Naive thymus-derived CD4-positive, alpha-beta T cell (primary cell): ENCODE measurements at regions not wholly inside any gene's neighbourhood (a gene's known extent, or its start where the extent isn't known, plus 50 kb on each side); places are given as distances from the start of the nearest gene placed in this dataset.

ENCODE experiments used
- ATAC-seq: fragments of 150-1000 bp; cut with Tn5 transposase; 2 replicates; pipeline ENCODE4 v1.10.0; 2021; ENCODE audit warnings: mild to moderate bottlenecking, moderate library complexity
- CTCF ChIA-PET: fragments of 350-600 bp; sonication (Branson Sonifier 250); formaldehyde crosslinking; loops from one replicate; lab custom pipeline; 2021; ENCODE audit warnings: antibody characterized with exemption; lab: Charles Lee
- POLR2A ChIA-PET: fragments of 350-600 bp; sonication (Branson Sonifier 250); formaldehyde crosslinking; loops from one replicate; lab custom pipeline; 2021; ENCODE audit warnings: antibody characterized with exemption, inconsistent platforms; lab: Charles Lee
- DNase-seq, 9 donors: peaks; one replicate each; pipeline versions ENCODE4 v3.0.0 to v3.0.0-alpha.2; 2020 to 2022; ENCODE audit warnings: mixed read lengths in 1 of 9
- H3K27ac ChIP-seq: one replicate; pipeline ENCODE4 v1.7.0; 2013; ENCODE audit warnings: mild to moderate bottlenecking, low read depth, low read length, moderate library complexity
- H3K27me3 ChIP-seq, 2 donors: one replicate each; pipeline ENCODE4 v1.7.0; 2013; ENCODE audit warnings: low read length in 2 of 2, mild to moderate bottlenecking in 2 of 2, moderate library complexity in 2 of 2; ENCODE audit not compliant: control insufficient read depth in 2 of 2, insufficient read depth in 2 of 2
- H3K36me3 ChIP-seq, 3 experiments: 1 replicate in 2 of 3; 2 replicates in 1 of 3; pipeline ENCODE4 v1.7.0; 2013; ENCODE audit warnings: low read length in 3 of 3, mild to moderate bottlenecking in 3 of 3, moderate library complexity in 1 of 3; ENCODE audit not compliant: insufficient read depth in 3 of 3, control insufficient read depth in 2 of 3
- H3K4me1 ChIP-seq, 2 donors: one replicate each; pipeline ENCODE4 v1.7.0; 2013; ENCODE audit warnings: low read length in 2 of 2, mild to moderate bottlenecking in 2 of 2, moderate library complexity in 1 of 2; ENCODE audit not compliant: control insufficient read depth in 2 of 2, insufficient read depth in 2 of 2
- H3K4me3 ChIP-seq: 2 replicates; pipeline ENCODE4 v1.7.0; 2013; ENCODE audit warnings: mild to moderate bottlenecking, low read length
- H3K9me3 ChIP-seq, 3 experiments: 1 replicate in 2 of 3; 2 replicates in 1 of 3; pipeline ENCODE4 v1.7.0; 2013; ENCODE audit warnings: low read length in 3 of 3; ENCODE audit not compliant: control insufficient read depth in 2 of 3
- H3K27ac Mint-ChIP-seq, 9 donors: one replicate each; pipeline ENCODE4 v1.8.0; 2020 to 2022; ENCODE audit warnings: mixed read lengths in 9 of 9, mild to moderate bottlenecking in 8 of 9, moderate library complexity in 5 of 9, inconsistent platforms in 2 of 9
- H3K27me3 Mint-ChIP-seq, 5 donors: one replicate each; pipeline ENCODE4 v1.8.0; 2021 to 2022; ENCODE audit warnings: mixed read lengths in 5 of 5, mild to moderate bottlenecking in 1 of 5
- H3K36me3 Mint-ChIP-seq, 5 donors: one replicate each; pipeline ENCODE4 v1.8.0; 2020 to 2022; ENCODE audit warnings: mixed read lengths in 5 of 5, mild to moderate bottlenecking in 3 of 5, inconsistent platforms in 1 of 5
- H3K4me1 Mint-ChIP-seq, 7 donors: one replicate each; pipeline ENCODE4 v1.8.0; 2020 to 2022; ENCODE audit warnings: mixed read lengths in 7 of 7, mild to moderate bottlenecking in 3 of 7, inconsistent platforms in 1 of 7
- H3K4me3 Mint-ChIP-seq, 10 donors: one replicate each; pipeline ENCODE4 v1.8.0; 2020 to 2022; ENCODE audit warnings: mild to moderate bottlenecking in 10 of 10, mixed read lengths in 10 of 10, moderate library complexity in 6 of 10, inconsistent platforms in 2 of 10
- H3K9me3 Mint-ChIP-seq, 11 donors: one replicate each; pipeline ENCODE4 v1.8.0; 2020 to 2022; ENCODE audit warnings: mixed read lengths in 11 of 11, mild to moderate bottlenecking in 4 of 11, inconsistent platforms in 1 of 11, moderate library complexity in 1 of 11
- intact Hi-C, 2 donors: fragments of 100-400 bp; cut with micrococcal nuclease; formaldehyde crosslinking; loops; one replicate each; pipeline ENCODE4 v1.15.1; 2023

- H3K27ac Mint-ChIP-seq: no peak overlapping the region
- H3K9me3 Mint-ChIP-seq: peaks cover 0 to 2% (median 0%) of the 10 kb centered on the region in 11 donors
- POLR2A ChIA-PET: no interaction called here
- DNase-seq (no peak), ATAC-seq (no peak)
- no peaks in the 10 kb centered on the region for H3K36me3 Mint-ChIP-seq
- H3K4me3 ChIP-seq: no peak overlapping the region
- CTCF ChIA-PET: no interaction called here
- no peaks in the 10 kb centered on the region for H3K27me3 ChIP-seq
- H3K36me3 ChIP-seq: no peaks in the 10 kb centered on the region
- peaks cover 0 to 5% (median 0%) of the 10 kb centered on the region in 7 donors for H3K4me1 Mint-ChIP-seq
- H3K9me3 ChIP-seq: no peaks in the 10 kb centered on the region
- H3K4me1 ChIP-seq: no peaks in the 10 kb centered on the region
- no peak overlapping the region for H3K4me3 Mint-ChIP-seq
- H3K27me3 Mint-ChIP-seq: peaks cover 0 to 3% (median 0%) of the 10 kb centered on the region in 5 donors
- intact Hi-C loops: no loop called here
- H3K27ac ChIP-seq: no peak overlapping the region
Measured at GRCh38 chr4:37538931-37539330, 147.2 kb downstream of the RELL1 start.

- ATAC-seq (no peak), DNase-seq (no peak)
- intact Hi-C loops: no loop called here
- Mint-ChIP-seq H3K27ac (peak overlapping the region in 1 of 9 donors; percentile 43), H3K36me3 (no peaks in the 10 kb centered on the region), H3K27me3 (no peaks in the 10 kb centered on the region), H3K4me1 (peaks cover 0 to 5% (median 0%) of the 10 kb centered on the region in 7 donors), H3K4me3 (no peak overlapping the region), H3K9me3 (no peaks in the 10 kb centered on the region)
- Histone ChIP-seq H3K4me3 (no peak overlapping the region), H3K36me3 (no peaks in the 10 kb centered on the region), H3K9me3 (no peaks in the 10 kb centered on the region), H3K27ac (no peak overlapping the region), H3K4me1 (no peaks in the 10 kb centered on the region), H3K27me3 (no peaks in the 10 kb centered on the region)
- ChIA-PET POLR2A (no interaction called here), CTCF (no interaction called here)
Measured at GRCh38 chr4:37537484-37537883, 148.7 kb downstream of the RELL1 start.

GRCh38 chr4:37535872-37536271, 150.3 kb downstream of the RELL1 start:
- Mint-ChIP-seq H3K27me3 (no peaks in the 10 kb centered on the region), H3K4me3 (no peak overlapping the region), H3K27ac (no peak overlapping the region), H3K36me3 (no peaks in the 10 kb centered on the region), H3K9me3 (no peaks in the 10 kb centered on the region), H3K4me1 (peaks cover 0 to 5% (median 0%) of the 10 kb centered on the region in 7 donors)
- H3K27me3 ChIP-seq: no peaks in the 10 kb centered on the region
- H3K9me3 ChIP-seq: no peaks in the 10 kb centered on the region
- H3K4me3 ChIP-seq: no peak overlapping the region
- DNase-seq (no peak), ATAC-seq (no peak)
- H3K4me1 ChIP-seq: no peaks in the 10 kb centered on the region
- H3K36me3 ChIP-seq: no peaks in the 10 kb centered on the region
- ChIA-PET CTCF (no interaction called here), POLR2A (no interaction called here)
- intact Hi-C loops: no loop called here
- no peak overlapping the region for H3K27ac ChIP-seq

DNA sequence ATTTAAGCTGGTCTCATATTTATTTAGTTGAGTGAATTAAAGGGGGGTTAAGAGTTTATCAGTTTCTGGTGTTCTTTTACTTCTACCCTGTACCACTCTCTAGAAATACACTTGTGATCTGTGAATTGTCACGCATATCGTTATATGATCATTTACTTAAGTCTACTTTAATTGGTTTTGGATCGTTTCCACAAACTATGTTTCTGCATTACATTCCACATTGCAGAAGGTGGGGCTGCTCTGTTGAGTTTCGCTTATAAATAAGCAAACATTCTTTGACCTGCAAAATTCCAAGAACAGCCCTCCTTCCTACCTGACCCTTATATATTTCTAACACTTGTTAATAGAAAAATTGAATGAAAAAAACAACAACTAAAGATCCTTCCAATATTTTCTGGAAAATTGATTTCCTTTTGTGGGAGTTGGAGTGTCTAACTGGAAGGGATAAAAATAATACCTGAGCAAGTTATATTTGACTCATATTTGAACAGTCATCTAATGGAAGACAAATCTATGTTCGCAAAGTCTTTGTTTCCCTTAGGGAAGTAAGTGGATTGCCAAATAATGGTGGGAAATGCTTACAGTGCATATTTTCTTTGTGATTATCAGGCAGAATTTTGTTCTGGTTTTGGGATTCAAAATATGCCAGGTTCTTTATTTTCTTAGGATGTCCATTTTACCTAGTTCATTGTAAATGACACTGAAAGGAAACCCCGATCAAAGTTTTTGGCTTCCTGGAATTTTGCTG, 152.7 kb downstream of the RELL1 start:
- Histone ChIP-seq H3K27ac (no peak overlapping the region), H3K4me3 (no peak overlapping the region), H3K9me3 (no peaks in the 10 kb centered on the region), H3K4me1 (no peaks in the 10 kb centered on the region), H3K36me3 (no peaks in the 10 kb centered on the region), H3K27me3 (no peaks in the 10 kb centered on the region)
- DNase-seq: no peak
- no peak for ATAC-seq
- no peak overlapping the region for H3K4me3 Mint-ChIP-seq
- H3K27me3 Mint-ChIP-seq: peaks cover 0 to 3% (median 0%) of the 10 kb centered on the region in 5 donors
- CTCF ChIA-PET: no interaction called here
- no peaks in the 10 kb centered on the region for H3K9me3 Mint-ChIP-seq
- H3K27ac Mint-ChIP-seq: no peak overlapping the region
- POLR2A ChIA-PET: no interaction called here
- no peaks in the 10 kb centered on the region for H3K36me3 Mint-ChIP-seq
- intact Hi-C loops: no loop called here
- peaks cover 0 to 5% (median 0%) of the 10 kb centered on the region in 7 donors for H3K4me1 Mint-ChIP-seq

DNA sequence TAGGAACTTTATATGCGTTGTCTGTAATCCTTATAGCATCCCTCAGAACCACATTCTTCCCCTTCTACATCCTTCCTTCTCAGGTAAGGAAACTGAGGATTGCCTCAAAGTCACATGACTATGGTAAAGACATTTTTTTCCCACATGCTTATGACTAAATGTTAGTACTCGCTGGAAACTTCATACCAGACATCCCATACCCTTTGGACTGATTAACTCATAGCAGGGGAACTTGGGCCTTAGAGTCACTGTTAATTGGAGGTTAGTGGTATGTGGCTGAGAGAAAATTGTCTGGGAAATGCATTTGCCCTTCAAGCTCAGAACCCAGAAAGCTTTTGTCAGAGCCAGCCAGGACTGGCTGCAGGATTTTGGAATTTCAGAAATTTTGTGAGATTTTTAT, 155.0 kb downstream of the RELL1 start:
- DNase-seq (no peak), ATAC-seq (no peak)
- no peaks in the 10 kb centered on the region for H3K4me1 Mint-ChIP-seq
- H3K9me3 Mint-ChIP-seq: no peaks in the 10 kb centered on the region
- CTCF ChIA-PET: no interaction called here
- peaks cover 0 to 3% (median 0%) of the 10 kb centered on the region in 5 donors for H3K27me3 Mint-ChIP-seq
- H3K27ac Mint-ChIP-seq: no peak overlapping the region
- Histone ChIP-seq H3K27me3 (no peaks in the 10 kb centered on the region), H3K4me3 (no peak overlapping the region), H3K27ac (no peak overlapping the region), H3K4me1 (no peaks in the 10 kb centered on the region), H3K36me3 (no peaks in the 10 kb centered on the region), H3K9me3 (no peaks in the 10 kb centered on the region)
- intact Hi-C loops: no loop called here
- H3K36me3 Mint-ChIP-seq: no peaks in the 10 kb centered on the region
- H3K4me3 Mint-ChIP-seq: no peak overlapping the region
- POLR2A ChIA-PET: no interaction called here

GRCh38 chr4:37530451-37530850, 155.7 kb downstream of the RELL1 start:
- H3K36me3 Mint-ChIP-seq: no peaks in the 10 kb centered on the region
- no peak overlapping the region for H3K4me3 Mint-ChIP-seq
- ATAC-seq (no peak), DNase-seq (no peak)
- no peaks in the 10 kb centered on the region for H3K4me1 ChIP-seq
- no peaks in the 10 kb centered on the region for H3K36me3 ChIP-seq
- POLR2A ChIA-PET: no interaction called here
- intact Hi-C loops: no loop called here
- no peak overlapping the region for H3K27ac Mint-ChIP-seq
- H3K9me3 ChIP-seq: no peaks in the 10 kb centered on the region
- H3K4me3 ChIP-seq: no peak overlapping the region
- no peak overlapping the region for H3K27ac ChIP-seq
- no peaks in the 10 kb centered on the region for H3K4me1 Mint-ChIP-seq
- H3K27me3 ChIP-seq: no peaks in the 10 kb centered on the region
- H3K9me3 Mint-ChIP-seq: no peaks in the 10 kb centered on the region
- CTCF ChIA-PET: no interaction called here
- H3K27me3 Mint-ChIP-seq: peaks cover 0 to 3% (median 0%) of the 10 kb centered on the region in 5 donors
